WTC11 (cell line): ENCODE measurements at regions not wholly inside any gene's neighbourhood (a gene's known extent, or its start where the extent isn't known, plus 50 kb on each side); places are given as distances from the start of the nearest gene placed in this dataset.

Experiments used
- CTCF ChIP-seq: fragments of 200-600 bp; IDR thresholded peaks from 2 replicates; pipeline ENCODE4 v1.8.0; 2022; ENCODE audit warnings: antibody characterized with exemption
- FOXP1 ChIP-seq: sonication (generic); formaldehyde crosslinking; IDR thresholded peaks from 2 replicates; pipeline ENCODE4 v1.8.0; 2022; ENCODE audit warnings: missing genetic modification reagents, mild to moderate bottlenecking, moderate library complexity, borderline replicate concordance
- NR1H2 ChIP-seq: sonication (generic); formaldehyde crosslinking; IDR thresholded peaks from 2 replicates; pipeline ENCODE4 v1.9.0; 2021; ENCODE audit warnings: mild to moderate bottlenecking, moderate library complexity, missing genetic modification reagents
- NR3C1 ChIP-seq: sonication (generic); formaldehyde crosslinking; conservative IDR thresholded peaks from 2 replicates; pipeline ENCODE4 v1.8.1; 2023; ENCODE audit warnings: low read depth, mild to moderate bottlenecking, missing genetic modification reagents
- ZNF317 ChIP-seq: sonication (generic); formaldehyde crosslinking; IDR thresholded peaks from 2 replicates; pipeline ENCODE4 v1.8.1; 2023; ENCODE audit warnings: low read depth, mild to moderate bottlenecking, moderate library complexity, missing genetic modification reagents, borderline replicate concordance

- TF ChIP-seq CTCF (no peak), ZNF317 (CRISPR knock-in tag) (no peak), NR3C1 (CRISPR knock-in tag) (no peak), NR1H2 (no peak), FOXP1 (CRISPR knock-in tag) (no peak)
Measured at GRCh38 chr5:84578226-84578625, 193.5 kb upstream of the EDIL3 start.
